Kidney glomerular epithelial cell (primary cell): ENCODE measurements at regions not wholly inside any gene's neighbourhood (a gene's known extent, or its start where the extent isn't known, plus 50 kb on each side); places are given as distances from the start of the nearest gene placed in this dataset.

Experiments
- DNase-seq: peaks from one replicate; lab custom pipeline; 2025; lab: John Stamatoyannopoulos, UW

DNA sequence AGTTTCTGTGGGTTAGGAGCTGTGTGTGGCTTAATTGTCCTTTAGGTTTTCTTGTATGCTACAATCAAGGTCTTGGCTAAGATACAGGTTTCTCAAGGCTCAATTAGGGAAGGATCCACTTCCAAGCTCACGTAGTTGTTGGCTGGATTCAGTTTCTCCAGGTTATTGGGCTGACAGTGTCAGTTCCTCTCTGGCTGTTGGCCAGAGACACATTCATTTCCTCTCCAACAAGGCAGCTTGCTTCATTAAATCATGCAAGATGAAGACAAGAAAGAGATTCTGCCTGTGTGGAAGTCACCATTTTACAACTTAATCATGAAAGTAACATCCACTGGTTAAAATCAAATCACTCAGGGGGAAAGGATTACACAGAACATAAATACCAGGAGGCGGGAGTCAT is 275.7 kb upstream of the KIF2A start:
- no peak for DNase-seq

DNA sequence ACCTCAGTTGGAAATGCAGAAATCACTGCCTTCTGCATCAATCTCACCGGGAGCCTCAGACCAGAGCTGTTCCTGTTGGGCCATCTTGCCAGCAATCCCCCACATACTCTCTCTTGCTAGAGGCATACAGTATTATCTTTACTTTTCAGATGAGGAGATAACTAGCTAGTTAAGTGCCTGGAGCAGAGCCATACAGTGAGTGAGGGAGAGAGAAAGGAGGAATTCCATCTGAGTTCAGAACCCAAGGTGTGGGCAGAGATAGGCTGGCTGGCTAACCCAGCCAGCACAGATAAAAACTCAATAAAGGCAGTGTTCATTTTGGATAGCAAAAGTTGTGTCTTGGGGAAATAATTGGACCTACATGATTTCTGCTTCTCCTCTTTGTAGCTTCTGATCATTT is 268.0 kb upstream of the KIF2A start:
- DNase-seq = no peak

DNA sequence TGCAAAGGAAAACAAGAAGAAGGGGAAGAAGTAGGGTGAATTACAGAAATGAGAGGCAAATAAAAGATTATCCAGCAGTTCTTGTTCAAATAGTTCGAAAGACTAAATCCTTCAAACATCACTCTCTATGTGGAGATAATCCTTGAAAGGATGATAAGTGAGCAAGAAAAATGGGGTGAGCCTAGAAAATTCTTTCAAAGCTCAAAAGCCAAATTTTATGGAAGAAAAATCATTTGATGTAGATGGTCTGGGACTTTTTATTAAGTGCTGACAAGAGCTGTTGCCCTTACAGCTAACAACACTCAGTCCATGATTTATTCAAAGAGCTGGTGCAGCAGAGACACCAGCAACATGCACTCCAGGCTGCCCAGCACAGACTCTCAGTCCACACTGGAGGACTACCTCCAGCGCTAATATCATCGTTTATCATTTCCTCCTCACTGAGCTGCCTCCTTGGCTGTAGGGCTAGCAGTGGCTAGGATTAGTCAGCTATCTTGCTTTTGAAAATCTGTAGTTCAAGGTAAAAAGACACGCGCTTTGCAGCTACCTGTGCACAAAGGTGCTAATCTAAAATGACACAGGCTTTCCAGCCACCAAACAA is 264.8 kb upstream of the KIF2A start:
- DNase-seq = no peak

DNA sequence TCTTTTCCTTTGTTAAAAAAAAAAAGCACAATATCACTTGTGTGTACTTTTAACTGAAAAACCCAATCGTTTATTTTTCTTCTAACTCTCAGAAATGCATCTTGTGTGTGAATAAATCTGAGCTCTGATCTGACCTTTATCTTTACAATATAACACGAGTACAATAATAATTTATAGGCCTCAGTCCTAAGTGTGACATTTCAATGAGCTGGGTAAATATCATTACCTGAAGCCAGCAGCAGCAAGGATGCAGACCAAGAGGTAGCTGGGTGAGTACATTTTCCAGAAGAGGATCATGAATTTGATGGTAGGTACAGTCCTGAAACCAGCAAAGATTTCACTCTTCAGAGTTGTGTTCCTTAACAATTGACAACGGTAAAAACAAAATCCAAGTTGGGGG is 264.0 kb upstream of the KIF2A start:
- DNase-seq = no peak

DNA sequence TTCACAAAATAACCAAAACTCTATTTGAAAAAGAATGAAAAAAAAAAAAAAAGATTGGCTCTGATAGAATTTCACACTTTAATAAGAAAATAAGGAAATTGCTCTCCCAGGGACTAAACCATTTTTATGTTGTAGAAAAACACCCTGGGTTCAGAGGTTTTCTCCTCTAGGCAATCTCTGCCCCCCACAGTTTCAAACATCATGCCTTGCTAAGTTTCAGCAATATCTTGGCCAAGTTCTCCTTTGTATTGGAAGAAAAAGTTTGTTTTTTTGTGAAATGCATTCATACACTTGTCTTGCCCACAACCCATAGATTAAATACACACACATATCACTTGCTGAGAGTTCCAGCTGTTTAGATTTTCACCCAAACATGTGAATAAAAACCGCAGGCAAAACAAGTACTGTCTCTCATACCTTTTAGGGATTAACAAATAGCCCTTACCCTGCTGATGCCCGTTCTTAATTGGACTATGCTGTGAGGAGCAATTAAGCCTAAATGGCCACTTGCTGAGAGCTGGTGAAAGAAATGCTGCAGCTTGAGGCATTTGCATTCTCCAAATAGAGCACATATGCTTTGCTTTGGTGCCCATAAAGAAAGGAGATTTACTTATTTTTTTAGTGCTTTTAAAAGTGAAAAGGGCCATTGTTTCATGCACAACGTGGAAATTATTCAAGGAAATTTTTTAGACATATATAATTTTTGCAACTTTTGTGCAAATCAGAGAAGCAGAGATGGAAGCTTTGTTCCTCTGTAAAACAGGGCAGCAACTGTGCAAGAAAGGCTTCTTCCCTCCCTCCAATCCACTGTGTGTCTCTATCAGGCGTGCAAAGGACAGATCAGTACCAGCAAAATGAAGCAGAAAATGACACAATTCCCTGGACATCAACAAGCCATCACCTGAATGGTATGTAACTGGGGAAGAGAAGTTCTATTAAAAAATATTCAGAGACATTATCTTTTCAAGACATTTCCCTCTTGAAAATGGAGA is 262.4 kb upstream of the KIF2A start:
- DNase-seq = no peak

DNA sequence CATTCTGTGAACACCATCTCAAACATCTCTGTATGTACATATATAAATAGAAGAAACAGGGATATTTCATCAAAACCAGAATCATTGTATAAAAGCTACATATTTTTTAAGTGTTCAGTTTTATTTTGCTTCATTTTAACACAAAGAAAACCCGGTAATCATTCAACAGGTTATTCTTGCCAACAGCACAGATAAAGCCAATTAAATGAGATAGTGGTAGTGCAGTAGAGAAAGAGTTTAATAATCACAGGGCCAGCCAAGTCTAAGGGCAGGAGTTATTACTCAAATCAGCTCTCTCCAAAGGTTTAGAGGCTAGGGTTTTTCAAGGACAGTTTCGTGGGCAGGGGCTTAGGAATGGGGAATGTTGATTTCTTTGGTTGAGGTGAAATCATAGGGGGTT is 261.0 kb upstream of the KIF2A start:
- no peak for DNase-seq

DNA sequence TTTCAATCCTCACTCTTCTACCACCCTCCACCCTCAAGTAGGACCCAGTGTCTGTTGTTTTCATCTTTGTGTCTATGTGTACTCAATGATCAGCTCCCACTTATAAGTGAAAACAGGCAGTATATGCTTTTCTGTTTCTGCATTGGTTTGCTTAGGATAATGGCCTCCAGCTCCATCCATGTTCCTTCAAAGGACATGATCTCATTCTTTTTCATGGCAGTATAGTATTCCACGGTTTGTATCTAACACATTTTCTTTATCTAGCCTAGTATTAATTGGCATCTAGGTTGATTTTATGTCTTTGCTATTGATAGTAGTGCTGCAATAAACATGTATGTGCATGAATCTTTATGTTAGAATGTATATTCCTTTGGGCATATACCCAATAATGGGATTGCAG is 259.8 kb upstream of the KIF2A start:
- no peak for DNase-seq

DNA sequence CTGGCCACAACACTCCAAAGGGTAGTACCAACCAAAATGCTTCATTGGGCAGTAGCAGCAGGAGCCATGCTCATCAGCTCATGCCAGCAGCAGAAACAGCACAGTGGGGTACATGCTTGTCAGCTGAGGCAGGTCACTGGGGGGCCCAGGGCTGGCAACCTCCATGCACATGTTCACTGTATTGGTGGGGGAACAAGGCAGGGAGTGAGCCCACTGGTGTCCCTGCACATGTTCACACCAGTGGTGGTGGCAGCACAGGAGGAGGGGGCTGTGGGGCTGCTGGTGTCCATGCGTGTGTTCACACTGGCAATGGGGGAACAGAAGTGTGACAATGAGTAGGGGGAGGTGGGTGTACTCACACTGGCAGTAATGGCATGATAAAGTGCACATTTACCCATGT is 254.3 kb upstream of the KIF2A start:
- no peak for DNase-seq

DNA sequence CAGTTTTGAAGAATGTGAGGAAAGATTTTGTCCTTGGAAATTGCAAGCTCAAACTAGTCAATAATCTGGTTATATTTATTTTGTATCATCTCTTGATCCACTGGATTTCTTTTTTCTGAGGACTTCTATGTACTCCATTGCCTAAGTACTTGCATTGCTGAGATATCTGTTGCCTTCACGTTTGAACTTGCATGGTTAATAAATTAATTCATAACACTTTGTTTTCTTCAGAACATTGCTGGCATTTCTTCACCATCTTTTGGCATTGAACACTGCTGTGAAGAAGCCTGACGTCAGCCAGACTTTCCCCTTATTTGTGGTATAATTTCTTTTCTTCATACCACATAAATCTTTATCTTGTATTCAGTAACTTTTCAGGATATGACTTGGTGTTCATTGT is 246.0 kb upstream of the KIF2A start:
- DNase-seq = no peak

DNA sequence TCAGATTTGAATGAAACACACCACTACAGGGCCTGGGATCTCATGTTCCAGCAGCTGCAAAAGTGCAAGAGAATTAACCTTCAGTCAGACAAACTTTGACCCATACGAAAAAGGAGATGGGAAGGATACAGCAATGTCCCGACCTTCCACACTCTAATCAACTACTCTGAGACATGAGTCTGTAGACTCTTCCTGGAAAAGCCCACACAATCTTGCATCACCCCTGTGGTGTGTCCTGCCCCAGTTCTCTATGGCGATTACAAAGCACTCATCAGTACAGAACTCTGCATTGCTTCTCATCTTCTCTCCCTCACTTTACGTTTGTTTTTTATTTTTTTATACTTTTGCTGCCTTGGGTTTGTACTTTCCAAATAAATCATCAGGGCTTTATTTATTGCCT is 241.0 kb upstream of the KIF2A start:
- no peak for DNase-seq

DNA sequence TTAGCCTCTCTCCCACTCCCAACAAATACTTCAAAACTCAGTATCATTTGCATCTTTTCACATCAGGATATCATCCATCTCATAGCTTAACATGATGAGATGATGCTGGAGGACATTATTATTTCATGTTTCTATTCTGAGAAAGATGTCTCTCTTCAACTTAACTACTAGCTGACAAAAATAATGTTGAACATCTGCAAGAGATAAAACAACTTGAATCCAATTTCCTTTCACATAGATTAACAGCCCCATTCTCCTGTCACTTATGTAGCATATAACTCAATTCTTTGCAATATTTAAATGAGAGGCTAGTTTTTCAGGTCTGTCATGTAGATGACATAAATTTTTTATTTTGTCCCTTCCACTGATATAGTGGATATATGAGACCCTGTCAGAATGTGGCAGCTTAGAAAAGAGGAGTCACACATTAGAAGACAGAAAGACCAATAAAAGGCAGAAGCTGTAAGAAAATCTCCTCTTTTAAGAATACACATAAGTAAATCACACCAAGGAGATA is 239.2 kb upstream of the KIF2A start:
- DNase-seq = no peak

DNA sequence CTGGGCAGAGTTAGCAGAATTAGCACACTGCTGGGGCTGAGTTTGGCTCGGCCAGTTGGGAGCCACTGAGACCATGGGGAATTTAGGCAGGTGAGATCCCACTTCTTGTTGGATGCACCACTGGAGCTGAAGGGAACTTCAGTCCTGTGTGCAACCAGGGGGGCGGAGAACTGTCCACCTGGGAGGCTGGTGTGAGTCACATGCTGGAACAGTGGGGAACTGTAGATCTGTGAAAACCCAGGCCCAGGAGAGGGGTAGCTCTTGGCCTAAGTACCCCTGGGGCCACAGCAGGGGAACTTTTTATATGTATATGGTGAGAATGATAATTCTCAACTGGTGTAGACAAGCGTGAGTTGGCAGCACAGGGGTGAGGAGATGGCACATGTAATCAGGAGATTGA is 237.5 kb upstream of the KIF2A start:
- DNase-seq = no peak

DNA sequence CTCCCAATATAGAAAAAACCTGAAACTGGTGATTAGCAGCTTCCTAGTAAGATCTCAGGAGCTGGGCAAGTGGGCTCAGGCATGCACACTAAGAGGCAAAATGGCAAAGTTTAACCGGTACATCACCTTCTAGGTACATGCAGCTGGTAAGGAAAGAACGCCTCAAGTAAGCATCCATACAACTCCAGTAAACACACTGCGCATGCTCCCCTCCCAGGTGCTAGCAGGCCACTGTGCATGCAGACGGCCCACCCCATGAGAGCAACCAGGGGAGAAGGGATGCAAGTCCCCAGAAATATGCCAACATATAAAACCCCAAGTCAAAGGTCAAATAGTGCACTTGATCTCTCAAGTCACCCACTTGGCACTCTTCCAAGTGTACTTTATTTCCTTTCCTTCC is 228.6 kb upstream of the KIF2A start:
- no peak for DNase-seq

DNA sequence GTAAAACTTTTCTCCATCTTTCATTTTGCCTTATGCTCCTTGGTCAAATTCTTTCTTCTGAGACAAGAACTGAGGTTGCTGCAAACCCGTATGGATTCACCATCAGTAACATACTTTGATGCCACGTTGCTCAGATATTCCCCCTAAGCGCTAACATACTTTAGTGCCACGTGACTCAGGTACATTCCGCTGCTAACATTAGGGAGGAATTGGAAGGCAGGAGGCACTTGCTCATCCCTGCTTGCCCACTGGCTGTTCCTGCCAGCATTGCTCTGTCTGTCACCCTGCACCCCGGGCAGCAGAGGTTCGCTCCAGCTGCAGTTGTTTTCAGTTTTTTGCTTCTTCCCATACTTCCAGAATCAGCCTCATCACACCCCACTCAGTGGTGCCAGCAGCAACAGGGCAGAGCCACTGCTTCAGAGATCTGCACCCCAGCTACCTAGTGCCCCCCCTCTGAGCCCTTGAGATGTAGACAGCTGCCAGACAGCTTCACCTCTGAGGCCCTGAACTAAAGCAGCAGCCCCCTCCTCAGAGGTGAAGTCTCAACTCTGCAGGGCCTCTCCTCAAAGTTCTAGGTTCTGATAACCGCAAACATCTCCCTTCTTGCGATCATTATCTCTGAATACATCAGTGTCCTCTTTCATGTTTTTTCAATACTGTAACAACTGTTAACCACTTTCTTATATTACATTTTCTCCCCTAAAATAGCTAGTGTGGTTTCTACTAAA is 228.0 kb upstream of the KIF2A start:
- DNase-seq = no peak

DNA sequence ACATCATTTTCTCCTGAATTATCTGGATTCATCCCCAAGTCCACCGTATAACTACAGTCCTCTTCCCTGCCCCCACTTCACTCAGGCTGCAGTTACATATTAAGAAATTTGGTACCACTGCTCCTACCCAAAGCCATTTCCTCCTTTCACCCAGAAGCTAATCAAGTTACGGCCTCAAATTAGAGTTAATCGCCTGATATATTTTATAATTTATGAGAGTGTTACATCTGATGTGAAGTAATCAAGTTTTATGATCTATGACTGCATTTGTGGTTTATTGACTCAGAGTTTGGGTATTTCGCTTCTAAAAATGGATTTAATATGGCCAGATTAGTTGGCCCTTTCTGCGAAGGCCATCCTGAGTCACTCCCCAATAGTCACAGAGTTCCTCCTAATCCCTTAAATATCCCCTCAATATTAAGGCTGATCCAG is 223.6 kb upstream of the KIF2A start:
- peak; percentile 80 for DNase-seq

DNA sequence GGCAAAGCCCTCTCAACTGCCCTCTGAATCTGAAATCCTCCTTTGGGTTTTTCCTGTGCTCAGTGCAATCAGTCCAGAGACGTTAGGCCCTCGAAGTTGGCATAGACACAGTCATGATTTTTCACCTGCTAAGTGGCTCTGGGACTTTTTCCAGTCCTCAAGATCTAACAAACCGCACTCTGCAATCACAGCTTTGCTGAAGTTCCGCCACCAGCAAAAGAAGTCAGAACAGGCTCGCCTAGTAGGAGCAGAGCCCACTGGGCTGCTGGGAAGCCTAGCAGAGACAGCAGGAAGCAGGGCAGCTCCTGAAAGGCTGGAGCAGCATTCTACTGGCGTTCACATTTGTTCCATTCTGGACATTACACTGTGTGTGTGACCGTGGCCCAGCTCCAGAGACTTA is 222.8 kb upstream of the KIF2A start:
- no peak for DNase-seq

DNA sequence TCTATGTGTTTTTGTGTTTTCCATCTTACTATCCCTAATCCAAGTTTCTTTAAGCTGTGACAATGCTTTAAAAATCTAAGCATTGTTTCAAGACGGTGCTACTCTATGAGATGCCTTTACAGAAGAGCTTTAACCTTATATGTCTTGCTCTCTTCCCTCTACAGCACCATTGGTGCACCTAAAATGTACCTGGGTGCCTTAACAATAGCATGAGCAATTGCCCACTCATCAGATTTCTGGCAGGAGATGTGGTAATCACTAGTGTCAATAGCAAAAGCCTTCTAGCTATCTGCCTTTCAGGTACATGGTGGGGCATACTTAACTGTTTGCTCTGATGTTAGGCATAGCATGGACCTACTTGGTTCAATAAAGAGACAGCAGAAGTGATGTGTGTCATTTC is 222.3 kb upstream of the KIF2A start:
- no peak for DNase-seq

DNA sequence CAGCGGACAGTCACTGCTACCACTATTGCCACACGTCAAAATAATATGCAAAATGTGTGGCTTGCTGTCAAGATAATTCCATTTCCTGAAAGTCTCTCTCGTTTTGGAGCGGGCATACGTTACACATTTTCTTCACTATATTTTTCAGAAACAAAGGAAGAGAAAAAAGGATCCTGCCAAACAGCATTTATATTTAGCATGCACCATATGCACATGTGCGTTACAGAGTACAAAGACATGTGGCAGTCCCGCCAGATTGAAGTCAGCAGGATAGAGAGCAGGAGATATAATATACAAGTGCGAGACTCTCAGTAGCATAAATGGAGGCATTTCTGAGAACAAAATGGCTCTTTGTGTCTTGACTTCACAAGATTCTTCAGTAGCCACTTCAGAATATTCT is 221.6 kb upstream of the KIF2A start:
- DNase-seq = no peak

DNA sequence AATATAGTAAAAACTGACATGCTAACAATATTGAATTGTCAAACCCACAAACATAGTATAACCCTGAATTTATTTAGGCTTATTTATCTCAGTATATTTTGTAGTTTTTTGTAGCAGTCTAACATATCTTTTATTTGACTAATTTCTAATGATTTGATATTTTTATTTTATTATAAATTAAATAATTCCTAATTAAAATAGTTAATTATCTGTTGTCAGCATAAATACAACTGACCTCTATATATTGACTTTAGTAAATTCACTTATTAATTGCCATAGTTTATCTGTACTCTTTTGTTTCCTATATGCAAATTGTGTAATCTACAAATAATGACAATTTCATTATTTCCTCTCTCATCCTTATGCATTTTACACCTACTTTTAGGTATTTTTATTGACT is 215.1 kb upstream of the KIF2A start:
- no peak for DNase-seq

DNA sequence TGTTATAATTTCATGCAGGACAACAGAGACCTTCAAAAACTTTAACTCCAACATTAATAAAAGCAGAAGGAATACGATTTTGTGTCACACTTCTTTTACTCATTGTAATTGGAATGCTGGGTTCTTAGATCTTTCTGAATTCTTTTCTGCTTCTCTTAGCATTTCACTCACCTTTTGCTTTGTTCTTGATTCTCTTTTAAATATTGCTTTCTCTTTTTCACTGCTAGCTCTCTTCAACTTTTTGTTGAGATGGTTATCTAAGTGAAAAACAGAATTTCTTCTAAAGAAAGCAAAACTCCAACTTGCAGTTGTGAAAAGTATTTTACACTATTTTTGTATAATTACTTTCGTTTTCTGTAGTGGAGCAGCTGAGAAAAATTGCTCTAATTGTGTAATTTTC is 212.6 kb upstream of the KIF2A start:
- DNase-seq = no peak

DNA sequence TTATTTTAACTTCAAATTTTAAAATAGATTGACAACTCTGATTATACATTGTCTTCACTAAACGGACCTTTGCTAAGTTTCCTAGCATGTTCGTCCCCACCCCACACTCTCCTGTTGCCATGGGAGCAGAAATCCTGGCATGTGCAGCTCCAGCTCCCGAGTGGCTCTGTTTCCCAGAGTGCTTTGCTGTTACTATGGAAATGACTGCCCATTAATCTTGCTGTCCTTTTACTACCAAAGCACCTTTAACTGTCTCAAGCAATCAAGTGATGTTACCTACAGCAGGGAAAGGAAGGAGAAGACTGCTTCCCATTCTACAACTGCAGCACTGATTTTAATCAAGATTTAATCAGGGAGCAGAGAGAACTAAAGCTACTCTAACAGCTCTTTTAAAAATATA is 212.0 kb upstream of the KIF2A start:
- peak; percentile 29 for DNase-seq

DNA sequence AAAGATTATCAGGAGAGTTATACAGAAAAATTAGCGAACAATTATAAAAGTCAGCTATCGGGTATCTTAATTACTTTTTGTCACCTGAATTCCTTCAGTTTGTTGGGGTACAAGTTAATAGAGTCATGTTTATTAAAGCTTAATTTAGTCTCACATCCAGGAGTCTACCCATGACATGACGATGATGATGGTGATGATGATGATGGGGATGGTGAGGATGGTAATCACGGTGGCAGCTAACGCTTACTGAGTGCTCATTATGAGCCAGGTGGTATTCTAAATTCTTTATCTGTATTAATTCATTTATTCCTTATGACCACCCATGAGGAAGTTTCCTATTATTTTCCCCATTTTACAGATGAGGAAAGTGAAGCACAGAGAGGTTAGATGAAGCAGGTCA is 208.6 kb upstream of the KIF2A start:
- DNase-seq = no peak

DNA sequence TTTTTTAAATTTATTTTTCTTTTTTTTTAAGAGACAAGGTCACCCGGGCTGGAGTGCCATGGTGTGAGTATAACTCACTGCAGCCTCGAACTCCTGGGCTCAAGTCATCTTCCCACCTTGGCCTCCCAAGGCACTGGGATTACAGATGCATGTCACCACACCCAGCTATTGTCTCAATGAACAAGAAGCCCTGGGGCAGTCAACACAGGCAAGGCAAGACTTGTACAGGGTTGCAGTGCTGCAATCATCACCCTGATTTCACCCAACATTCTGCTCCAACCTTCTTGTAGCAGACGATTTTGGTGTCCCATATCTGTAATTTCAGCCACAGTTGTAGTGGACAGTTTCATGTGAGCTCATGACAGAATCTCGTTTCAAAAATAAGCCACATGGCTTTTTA is 205.8 kb upstream of the KIF2A start:
- no peak for DNase-seq
